IMR-90 (cell line): ENCODE measurements at regions not wholly inside any gene's neighbourhood (a gene's known extent, or its start where the extent isn't known, plus 50 kb on each side); places are given as distances from the start of the nearest gene placed in this dataset.

Source experiments
- ATAC-seq: fragments of 200-7000 bp; cut with Tn5 transposase; 2 replicates; pipeline ENCODE4 v1.9.1; 2020; ENCODE audit warnings: low read depth, mild to moderate bottlenecking, moderate library complexity
- BruUV-seq: library from RNA; stranded (reverse); fragments of 400-500 nt; replicated peaks from 2 replicates; lab custom pipeline; 2021; lab: Mats Ljungman, UMichigan
- CTCF ChIA-PET: fragments of 300-600 bp; formaldehyde crosslinking; extraction: SDS; loops from one replicate; lab custom pipeline; 2021; ENCODE audit warnings: antibody characterized with exemption; lab: Yijun Ruan, JAX
- POLR2A ChIA-PET: fragments of 300-600 bp; sonication (Branson Sonifier 250); formaldehyde crosslinking; loops from one replicate; lab custom pipeline; 2022; ENCODE audit warnings: antibody characterized with exemption; ENCODE audit not compliant: unreplicated experiment; lab: Charles Lee
- DNase-seq: peaks from one replicate; pipeline ENCODE4 v3.0.0; 2013
- H2AFZ ChIP-seq: replicated peaks from 2 replicates; pipeline ENCODE3; 2013; ENCODE audit warnings: low read length, mild to moderate bottlenecking; ENCODE audit not compliant: poor library complexity
- H2AK5ac ChIP-seq: 2 replicates; pipeline ENCODE4 v1.6.1; 2013; ENCODE audit warnings: low read depth, low read length, inconsistent platforms
- H2AK9ac ChIP-seq: replicated peaks from 2 replicates; pipeline ENCODE3; 2013; ENCODE audit warnings: mild to moderate bottlenecking, low read depth, low read length, moderate library complexity; ENCODE audit not compliant: poor library complexity
- H2BK120ac ChIP-seq: 2 replicates; pipeline ENCODE4 v1.6.1; 2013; ENCODE audit warnings: low read depth, low read length, inconsistent platforms
- H2BK15ac ChIP-seq: 3 replicates; pipeline ENCODE4 v1.6.1; 2013; ENCODE audit warnings: low read depth, low read length, inconsistent platforms
- H2BK20ac ChIP-seq: 2 replicates; pipeline ENCODE4 v1.6.1; 2013; ENCODE audit warnings: low read depth, mild to moderate bottlenecking, inconsistent platforms, low read length, moderate library complexity
- H2BK5ac ChIP-seq: 2 replicates; pipeline ENCODE4 v1.6.1; 2013; ENCODE audit warnings: mild to moderate bottlenecking, low read depth, low read length, inconsistent platforms; ENCODE audit not compliant: poor library complexity, severe bottlenecking
- H3K14ac ChIP-seq: replicated peaks from 2 replicates; pipeline ENCODE4 v1.6.1; 2013; ENCODE audit warnings: low read depth, low read length, inconsistent platforms
- H3K18ac ChIP-seq: 2 replicates; pipeline ENCODE4 v1.6.1; 2013; ENCODE audit warnings: low read depth, low read length, control low read depth
- H3K23ac ChIP-seq: 2 replicates; pipeline ENCODE4 v1.6.1; 2013; ENCODE audit warnings: low read depth, low read length, inconsistent platforms
- H3K27ac ChIP-seq: 2 replicates; pipeline ENCODE4 v1.5.1; 2013; ENCODE audit warnings: mild to moderate bottlenecking, control low read depth, low read length; ENCODE audit not compliant: insufficient read depth
- H3K27me3 ChIP-seq: 2 replicates; pipeline ENCODE4 v1.6.1; 2013; ENCODE audit warnings: low read length; ENCODE audit not compliant: control insufficient read depth, insufficient read depth
- H3K36me3 ChIP-seq: 2 replicates; pipeline ENCODE4 v1.6.1; 2013; ENCODE audit warnings: low read length, mixed read lengths; ENCODE audit not compliant: control insufficient read depth, insufficient read depth
- H3K4ac ChIP-seq: 2 replicates; pipeline ENCODE4 v1.6.1; 2013; ENCODE audit warnings: low read depth, low read length, inconsistent platforms
- H3K4me1 ChIP-seq: 2 replicates; pipeline ENCODE4 v1.6.1; 2013; ENCODE audit warnings: low read length, mixed read lengths; ENCODE audit not compliant: control insufficient read depth, insufficient read depth
- H3K4me2 ChIP-seq: 2 replicates; pipeline ENCODE4 v1.6.1; 2013; ENCODE audit warnings: low read depth, mild to moderate bottlenecking, control low read depth, low read length, moderate library complexity
- H3K4me3 ChIP-seq: 2 replicates; pipeline ENCODE4 v1.5.1; 2013; ENCODE audit warnings: low read depth, mild to moderate bottlenecking, control low read depth, low read length, moderate library complexity; ENCODE audit not compliant: insufficient read depth
- H3K56ac ChIP-seq: 2 replicates; pipeline ENCODE4 v1.6.1; 2013; ENCODE audit warnings: low read length, inconsistent platforms; ENCODE audit not compliant: insufficient read depth; ENCODE audit errors: extremely low read depth
- H3K79me1 ChIP-seq, 2 experiments: 2 replicates each; pipeline ENCODE4 v1.6.1; 2013; ENCODE audit warnings: low read length in 2 of 2, inconsistent platforms in 1 of 2, low read depth in 1 of 2
- H3K9ac ChIP-seq: 2 replicates; pipeline ENCODE4 v1.6.1; 2013; ENCODE audit warnings: low read depth, low read length, control low read depth
- H3K9me1 ChIP-seq: 2 replicates; pipeline ENCODE4 v1.6.1; 2013; ENCODE audit warnings: low read length, inconsistent platforms; ENCODE audit not compliant: insufficient read depth
- H3K9me3 ChIP-seq: 2 replicates; pipeline ENCODE4 v1.6.1; 2013; ENCODE audit warnings: low read length; ENCODE audit not compliant: control insufficient read depth, insufficient read depth
- H4K20me1 ChIP-seq: 2 replicates; pipeline ENCODE4 v1.6.1; 2013; ENCODE audit warnings: low read length, inconsistent platforms; ENCODE audit not compliant: insufficient read depth
- H4K5ac ChIP-seq: 2 replicates; pipeline ENCODE4 v1.6.1; 2013; ENCODE audit warnings: mild to moderate bottlenecking, low read depth, low read length, control low read depth
- H4K8ac ChIP-seq, 2 experiments: 2 replicates each; pipeline ENCODE4 v1.6.1; 2013; ENCODE audit warnings: low read depth in 2 of 2, low read length in 2 of 2, control low read depth in 1 of 2, inconsistent platforms in 1 of 2
- H4K91ac ChIP-seq: 2 replicates; pipeline ENCODE4 v1.6.1; 2013; ENCODE audit warnings: low read depth, low read length, inconsistent platforms; ENCODE audit not compliant: insufficient read depth
- BHLHE40 ChIP-seq: fragments of 150-350 bp; IDR thresholded peaks from 2 replicates; pipeline ENCODE4 v1.6.1; 2016; ENCODE audit warnings: mild to moderate bottlenecking, low read depth, low read length
- CHD1 ChIP-seq: IDR thresholded peaks from 2 replicates; pipeline ENCODE4 v1.6.1; 2012; ENCODE audit warnings: low read depth, low read length, improper control_type of control experiment
- CTCF ChIP-seq: conservative IDR thresholded peaks from 2 replicates; pipeline ENCODE4 v1.5.1; 2012; ENCODE audit warnings: mild to moderate bottlenecking, low read depth, low read length, improper control_type of control experiment
- FOS ChIP-seq: fragments of 150-350 bp; IDR thresholded peaks from 2 replicates; pipeline ENCODE4 v1.6.1; 2016; ENCODE audit warnings: low read depth, low read length
- MAFK ChIP-seq: IDR thresholded peaks from 2 replicates; pipeline ENCODE4 v1.6.1; 2012; ENCODE audit warnings: low read depth, low read length, improper control_type of control experiment
- MAZ ChIP-seq: IDR thresholded peaks from 2 replicates; pipeline ENCODE4 v1.6.1; 2012; ENCODE audit warnings: low read depth, mild to moderate bottlenecking, low read length, improper control_type of control experiment, moderate library complexity, borderline replicate concordance
- MXI1 ChIP-seq: IDR thresholded peaks from 2 replicates; pipeline ENCODE4 v1.6.1; 2012; ENCODE audit warnings: low read depth, mild to moderate bottlenecking, low read length, moderate library complexity, borderline replicate concordance
- POLR2A ChIP-seq: IDR thresholded peaks from 2 replicates; pipeline ENCODE4 v1.6.1; 2012; ENCODE audit warnings: mild to moderate bottlenecking, low read depth, low read length
- RAD21 ChIP-seq: IDR thresholded peaks from 2 replicates; pipeline ENCODE4 v1.6.1; 2012; ENCODE audit warnings: low read length, improper control_type of control experiment
- RFX5 ChIP-seq: IDR thresholded peaks from 2 replicates; pipeline ENCODE4 v1.8.0; 2012; ENCODE audit warnings: low read depth, mild to moderate bottlenecking, low read length, moderate library complexity
- USF2 ChIP-seq: fragments of 150-350 bp; IDR thresholded peaks from 2 replicates; pipeline ENCODE4 v1.6.1; 2017; ENCODE audit warnings: mild to moderate bottlenecking, antibody characterized with exemption, low read length, low read depth
- WGBS, 2 experiments: methylation state at CpG; one replicate each; pipeline versions ENCODE4 v1.1.5 to v1.1.7; 2013; ENCODE audit warnings: missing lambda C conversion rate in 2 of 2; ENCODE audit not compliant: insufficient read length in 1 of 2; ENCODE audit errors: extremely low coverage in 2 of 2; 5-methylcytosine and 5-hydroxymethylcytosine counted together
- dilution Hi-C: fragments of 300-500 bp; cut with HindIII; formaldehyde crosslinking; loops from one replicate; pipeline ENCODE4 v1.14.3; 2018; ENCODE audit warnings: low sequenced_read_pairs; ENCODE audit not compliant: unreplicated experiment
- in situ Hi-C: fragments of 300-500 bp; cut with MboI; formaldehyde crosslinking; loops from 3 replicates; pipeline ENCODE4 v1.14.3; 2019; ENCODE audit warnings: low sequenced_read_pairs, inconsistent platforms, mixed read lengths
- intact Hi-C: fragments of 100-400 bp; cut with micrococcal nuclease; formaldehyde crosslinking; loops from 2 replicates; pipeline ENCODE4 v1.10.0; 2022

- Histone ChIP-seq H3K4ac (no peak overlapping the region), H3K27me3 (no peaks in the 10 kb centered on the region), H3K18ac (no peak overlapping the region), H3K4me2 (no peak overlapping the region), H4K5ac (no peak overlapping the region), H3K4me1 (no peaks in the 10 kb centered on the region), H3K56ac (no peak overlapping the region), H2BK5ac (no peak overlapping the region), H3K23ac (no peak overlapping the region), H2BK20ac (no peak overlapping the region), H3K9me1 (no peaks in the 10 kb centered on the region), H4K8ac (no peak overlapping the region), H3K9ac (no peak overlapping the region), H2AK9ac (no peak overlapping the region), H3K14ac (no peak overlapping the region), H2AFZ (no peak overlapping the region), H2BK15ac (no peak overlapping the region), H4K91ac (no peak overlapping the region), H3K9me3 (no peaks in the 10 kb centered on the region), H4K20me1 (no peaks in the 10 kb centered on the region), H3K36me3 (no peaks in the 10 kb centered on the region), H3K79me1 (no peaks in the 10 kb centered on the region), H3K27ac (no peak overlapping the region), H2AK5ac (no peak overlapping the region), H2BK120ac (no peak overlapping the region), H3K4me3 (no peak overlapping the region)
- DNase-seq (no peak), ATAC-seq (no peak)
- POLR2A ChIA-PET: no interaction called here
- intact Hi-C loops (no loop called here), dilution Hi-C loops (no loop called here), in situ Hi-C loops (no loop called here)
- WGBS, 2 experiments: no CpG with 5 or more reads among the region's 2 CpGs
- BruUV-seq: no TSS peak
- TF ChIP-seq MAZ (no peak), POLR2A (no peak), MAFK (no peak), USF2 (no peak), MXI1 (no peak), RAD21 (no peak), BHLHE40 (no peak), CTCF (no peak), RFX5 (no peak), CHD1 (no peak), FOS (no peak)
- CTCF ChIA-PET: no interaction called here
Measured at GRCh38 chr12:90575995-90576394, 379.0 kb downstream of the CCER1 start.
